GM13976 (cell line): ENCODE measurements at regions not wholly inside any gene's neighbourhood (a gene's known extent, or its start where the extent isn't known, plus 50 kb on each side); places are given as distances from the start of the nearest gene placed in this dataset.
"Not testable (repeated sequence)": the region's sequence is repeated elsewhere in the genome, so short reads cannot be mapped to it uniquely, and the experiment has no call there.

ENCODE experiments used
- DNase-seq: peaks from one replicate; pipeline ENCODE4 v3.0.0; 2012; ENCODE audit warnings: low spot score
- in situ Hi-C: fragments of 300-500 bp; cut with MboI; formaldehyde crosslinking; loops from one replicate; pipeline ENCODE4 v1.12.0; 2022; ENCODE audit warnings: low sequenced_read_pairs, mixed read lengths, inconsistent platforms; ENCODE audit not compliant: unreplicated experiment
- TF ChIP-seq, protein P1 (sequence below): IDR thresholded peaks from 2 replicates; pipeline ENCODE4 v1.5.1; 2012; ENCODE audit warnings: borderline replicate concordance, mild to moderate bottlenecking; ENCODE audit not compliant: insufficient read depth; ENCODE audit errors: extremely low read depth, missing control alignments, control extremely low read depth

GRCh38 chr12:46647034-46647433, 178.8 kb downstream of the SLC38A4 start:
- TF ChIP-seq, protein P1, sequence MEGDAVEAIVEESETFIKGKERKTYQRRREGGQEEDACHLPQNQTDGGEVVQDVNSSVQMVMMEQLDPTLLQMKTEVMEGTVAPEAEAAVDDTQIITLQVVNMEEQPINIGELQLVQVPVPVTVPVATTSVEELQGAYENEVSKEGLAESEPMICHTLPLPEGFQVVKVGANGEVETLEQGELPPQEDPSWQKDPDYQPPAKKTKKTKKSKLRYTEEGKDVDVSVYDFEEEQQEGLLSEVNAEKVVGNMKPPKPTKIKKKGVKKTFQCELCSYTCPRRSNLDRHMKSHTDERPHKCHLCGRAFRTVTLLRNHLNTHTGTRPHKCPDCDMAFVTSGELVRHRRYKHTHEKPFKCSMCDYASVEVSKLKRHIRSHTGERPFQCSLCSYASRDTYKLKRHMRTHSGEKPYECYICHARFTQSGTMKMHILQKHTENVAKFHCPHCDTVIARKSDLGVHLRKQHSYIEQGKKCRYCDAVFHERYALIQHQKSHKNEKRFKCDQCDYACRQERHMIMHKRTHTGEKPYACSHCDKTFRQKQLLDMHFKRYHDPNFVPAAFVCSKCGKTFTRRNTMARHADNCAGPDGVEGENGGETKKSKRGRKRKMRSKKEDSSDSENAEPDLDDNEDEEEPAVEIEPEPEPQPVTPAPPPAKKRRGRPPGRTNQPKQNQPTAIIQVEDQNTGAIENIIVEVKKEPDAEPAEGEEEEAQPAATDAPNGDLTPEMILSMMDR = no peak
- in situ Hi-C loops = no loop called here

DNA sequence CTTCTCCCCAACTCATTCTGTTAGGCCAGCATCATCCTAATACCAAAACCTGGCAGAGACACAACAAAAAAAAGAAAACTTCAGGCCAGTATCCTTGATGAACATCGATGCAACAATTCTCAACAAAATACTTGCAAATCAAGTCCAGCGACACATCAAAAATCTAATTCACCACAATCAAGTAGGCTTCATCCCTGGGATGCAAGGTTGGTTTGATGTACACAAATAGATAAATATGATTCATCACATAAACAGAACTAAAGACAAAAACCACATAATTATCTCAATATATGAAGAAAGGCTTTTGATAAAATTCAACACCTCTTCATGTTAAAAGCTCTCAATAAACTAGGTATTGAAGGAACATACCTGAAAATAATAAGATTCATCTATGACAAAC, 184.1 kb downstream of the SLC38A4 start:
- DNase-seq, in situ Hi-C loops: not testable (repeated sequence)

More at GRCh38 chr12:46647034-46647433, 178.8 kb downstream of the SLC38A4 start:
- no peak for DNase-seq

- TF ChIP-seq, protein P1 = no peak
- DNase-seq = no peak
- in situ Hi-C loops = no loop called here
These were observed 190.0 kb downstream of the SLC38A4 start for GRCh38 chr12:46635818-46636217.

- no peak for DNase-seq
- in situ Hi-C loops = no loop called here
- TF ChIP-seq, protein P1 = no peak
These were observed 196.2 kb downstream of the SLC38A4 start for GRCh38 chr12:46629331-46630229.

DNA sequence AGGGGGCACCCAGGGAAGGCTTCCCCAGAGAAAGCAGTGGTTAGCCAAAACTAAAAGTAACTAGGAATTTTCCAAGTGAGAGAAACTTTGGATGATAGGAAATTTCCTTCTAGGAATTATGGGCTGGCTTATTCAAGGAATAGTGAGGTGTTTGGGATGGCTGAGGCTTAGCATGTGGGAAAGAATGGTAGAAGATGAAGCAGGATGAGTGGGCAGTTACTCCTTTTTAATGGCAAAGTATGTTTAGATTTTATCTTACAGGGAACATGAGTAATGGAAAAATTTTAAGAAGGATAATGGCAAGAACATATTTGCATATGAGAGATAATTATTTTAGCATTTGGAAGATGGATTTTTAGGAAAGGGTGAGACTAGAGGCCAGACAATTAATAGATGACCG, 197.6 kb downstream of the SLC38A4 start:
- TF ChIP-seq, protein P1 = no peak
- in situ Hi-C loops = no loop called here
- DNase-seq = no peak

GRCh38 chr12:46627686-46628085, 198.1 kb downstream of the SLC38A4 start:
- TF ChIP-seq, protein P1 = no peak
- no peak for DNase-seq
- in situ Hi-C loops = no loop called here

- in situ Hi-C loops, DNase-seq: not testable (repeated sequence)
These were observed 206.3 kb downstream of the SLC38A4 start for GRCh38 chr12:46619474-46619873.

DNA sequence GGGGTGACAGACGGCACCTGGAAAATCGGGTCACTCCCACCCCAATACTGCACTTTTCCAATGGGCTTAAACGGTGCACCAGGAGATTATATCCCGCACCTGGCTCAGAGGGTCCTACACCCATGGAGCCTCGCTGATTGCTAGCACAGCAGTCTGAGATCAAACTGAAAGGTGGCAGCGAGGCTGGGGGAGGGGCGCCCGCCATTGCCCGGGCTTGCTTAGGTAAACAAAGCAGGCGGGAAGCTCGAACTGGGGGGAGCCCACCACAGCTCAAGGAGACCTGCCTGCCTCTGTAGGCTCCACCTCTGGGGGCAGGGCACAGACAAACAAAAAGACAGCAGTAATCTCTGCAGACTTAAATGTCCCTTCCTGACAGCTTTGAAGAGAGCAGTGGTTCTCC, 208.1 kb downstream of the SLC38A4 start:
- in situ Hi-C loops = not testable (repeated sequence)

More for the DNA sequence above, 208.1 kb downstream of the SLC38A4 start:
- not testable (repeated sequence) for DNase-seq
